NCI-H510A treated with DMSO at 0.1 percent for 48 hours (cell line): ENCODE measurements at regions not wholly inside any gene's neighbourhood (a gene's known extent, or its start where the extent isn't known, plus 50 kb on each side); places are given as distances from the start of the nearest gene placed in this dataset.

Experiments
- DNase-seq: peaks from one replicate; lab custom pipeline; 2025; lab: John Stamatoyannopoulos, UW

DNA sequence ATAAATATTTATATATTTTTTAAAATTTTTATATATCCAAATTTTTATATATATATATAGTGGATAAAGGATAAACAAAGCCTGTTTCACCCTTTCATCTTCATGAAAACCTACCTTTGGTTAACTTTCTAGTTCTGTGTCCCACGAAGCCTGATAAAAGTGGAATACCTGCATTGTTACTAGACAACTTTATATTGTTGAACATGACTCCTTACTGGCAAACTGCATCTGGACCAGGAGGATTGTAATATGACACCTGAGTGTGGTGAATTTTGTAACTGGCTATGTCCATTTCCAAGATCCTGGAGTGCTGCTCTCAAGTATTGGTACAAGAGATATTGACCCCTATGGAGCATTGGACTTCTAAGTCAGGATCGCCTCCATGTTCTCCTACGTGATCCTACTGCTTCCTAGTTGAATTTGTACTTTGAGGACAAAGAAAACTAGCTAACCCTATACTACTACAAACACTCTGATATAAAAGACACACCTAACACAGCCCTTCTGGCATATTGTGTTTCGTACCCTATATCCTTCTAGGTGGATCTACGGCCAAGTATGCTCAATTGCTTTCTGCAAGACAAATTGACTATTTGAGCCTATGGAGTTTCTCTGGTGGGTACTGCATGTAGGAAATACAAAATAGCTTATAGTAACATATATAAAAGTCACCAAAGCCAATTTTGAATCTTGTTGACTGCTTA is 61.3 kb upstream of the PRRG1 start:
- peak; percentile 0 for DNase-seq

DNA sequence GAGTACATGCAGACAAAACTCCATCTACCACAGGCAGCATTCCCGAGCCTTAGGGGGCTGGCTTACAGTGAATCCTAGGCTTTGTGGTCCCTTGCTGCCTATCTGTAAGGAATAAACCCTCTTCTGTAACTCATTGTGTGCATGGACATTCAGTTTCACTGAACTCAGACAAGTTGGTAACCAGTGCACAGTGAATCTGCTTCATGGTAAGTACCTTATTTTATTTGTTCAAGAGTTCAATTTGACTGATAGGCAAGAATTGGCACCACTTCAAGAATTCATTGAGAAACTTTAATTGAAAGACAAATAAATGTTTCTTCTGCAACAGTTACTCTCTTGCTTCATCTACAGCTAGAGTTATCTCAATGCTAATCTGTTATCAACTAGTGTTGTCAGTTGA is 57.2 kb upstream of the PRRG1 start:
- no peak for DNase-seq
